K562 (cell line): ENCODE measurements at regions not wholly inside any gene's neighbourhood (a gene's known extent, or its start where the extent isn't known, plus 50 kb on each side); places are given as distances from the start of the nearest gene placed in this dataset.

Source experiments
- ATAC-seq: fragments of 200-7000 bp; cut with Tn5 transposase; 3 replicates; pipeline ENCODE4 v1.9.1; 2020; ENCODE audit warnings: moderate library complexity
- BruUV-seq: library from RNA; stranded (reverse); fragments of 400-500 nt; replicated peaks from 2 replicates; lab custom pipeline; 2021; lab: Mats Ljungman, UMichigan
- CTCF ChIA-PET: fragments of 300-600 bp; formaldehyde crosslinking; extraction: SDS; loops from one replicate; lab custom pipeline; 2021; ENCODE audit warnings: low intra/inter-chr PET ratio; lab: Yijun Ruan, JAX
- POLR2A ChIA-PET: fragments of 300-600, 350-650 bp; sonication (Branson Sonifier 250); formaldehyde crosslinking; extraction: SDS; loops from one replicate; lab custom pipeline; 2021; ENCODE audit warnings: antibody characterized with exemption, inconsistent platforms; lab: Yijun Ruan, JAX
- DNase-seq, 4 experiments: peaks; one replicate each; pipeline versions ENCODE4 v3.0.0 to v3.0.0-alpha.2; 2011 to 2018; ENCODE audit warnings: low spot score in 3 of 4, mixed read lengths in 3 of 4; ENCODE audit errors: extremely low read depth in 1 of 4
- FAIRE-seq: peaks from 2 replicates; lab custom pipeline; 2011; peaks lifted over from hg19 to GRCh38; lab: Jason Lieb, UNC
- H2AFZ ChIP-seq: 2 replicates; pipeline ENCODE4 v1.6.0; 2011; ENCODE audit warnings: low read depth, low read length, control low read depth, inconsistent platforms
- H3K27ac ChIP-seq: fragments of 200-600 bp; 3 replicates; pipeline ENCODE4 v1.8.0; 2011; ENCODE audit warnings: low read depth, mild to moderate bottlenecking, control low read depth, inconsistent platforms, low read length, moderate library complexity, mixed read lengths; ENCODE audit errors: extremely low read depth
- H3K27me3 ChIP-seq, 2 experiments: fragments of 300-600 bp in 1 of 2; 2 replicates in 1 of 2; 3 replicates in 1 of 2; pipeline versions ENCODE4 v1.6.0 to v1.8.0; 2011; ENCODE audit warnings: inconsistent platforms in 2 of 2, low read length in 2 of 2, mild to moderate bottlenecking in 1 of 2, mixed read lengths in 1 of 2, moderate library complexity in 1 of 2; ENCODE audit not compliant: control insufficient read depth in 2 of 2, insufficient read depth in 2 of 2
- H3K36me3 ChIP-seq: fragments of 300-600 bp; 3 replicates; pipeline ENCODE4 v1.8.0; 2011; ENCODE audit warnings: mild to moderate bottlenecking, low read length, inconsistent platforms; ENCODE audit not compliant: control insufficient read depth, insufficient read depth
- H3K4me1 ChIP-seq, 2 experiments: fragments of 200-600 bp in 1 of 2; replicated peaks in 1 of 2; 2 replicates in 1 of 2; 3 replicates in 1 of 2; pipeline versions ENCODE4 v1.5.1 to v1.8.0; 2011; ENCODE audit warnings: inconsistent platforms in 2 of 2, low read length in 2 of 2, mild to moderate bottlenecking in 1 of 2, mixed read lengths in 1 of 2, moderate library complexity in 1 of 2; ENCODE audit not compliant: control insufficient read depth in 2 of 2, insufficient read depth in 2 of 2
- H3K4me2 ChIP-seq: 2 replicates; pipeline ENCODE4 v1.6.1; 2011; ENCODE audit warnings: low read length, control low read depth, inconsistent platforms, mixed read lengths; ENCODE audit not compliant: insufficient read depth
- H3K4me3 ChIP-seq: fragments of 200-600 bp; sonication (generic), shearing (Covaris generic); 2 replicates; pipeline ENCODE4 v1.5.1; 2016; ENCODE audit warnings: control low read depth, inconsistent platforms
- H3K79me2 ChIP-seq: fragments of 200-600 bp; 3 replicates; pipeline ENCODE4 v1.8.0; 2011; ENCODE audit warnings: low read length, inconsistent platforms; ENCODE audit not compliant: control insufficient read depth, insufficient read depth
- H3K9ac ChIP-seq, 2 experiments: 2 replicates each; pipeline versions ENCODE4 v1.6.0 to v1.6.1; 2011; ENCODE audit warnings: low read depth in 2 of 2, low read length in 2 of 2, control low read depth in 1 of 2, inconsistent platforms in 1 of 2, mild to moderate bottlenecking in 1 of 2, mixed read lengths in 1 of 2; ENCODE audit not compliant: insufficient read depth in 1 of 2
- H3K9me1 ChIP-seq: one replicate; pipeline ENCODE4 v1.6.0; 2011; ENCODE audit warnings: inconsistent platforms, mild to moderate bottlenecking, low read length, moderate library complexity; ENCODE audit not compliant: control insufficient read depth, insufficient read depth
- H3K9me3 ChIP-seq: replicated peaks from 2 replicates; pipeline ENCODE4 v1.5.1; 2011; ENCODE audit warnings: low read depth, low read length, inconsistent platforms; ENCODE audit not compliant: control insufficient read depth, insufficient read depth
- H4K20me1 ChIP-seq: replicated peaks from 2 replicates; pipeline ENCODE4 v1.6.1; 2011; ENCODE audit warnings: low read length, inconsistent platforms, mixed read lengths; ENCODE audit not compliant: control insufficient read depth, insufficient read depth
- FOXJ2 ChIP-seq: fragments of 200-800 bp; sonication (Bioruptor generic); IDR thresholded peaks from 2 replicates; pipeline ENCODE4 v1.6.1; 2016; ENCODE audit warnings: missing genetic modification characterization, missing compliant biosample characterization
- HNRNPK ChIP-seq: fragments of 200-400 bp; formaldehyde crosslinking; IDR thresholded peaks from one replicate; pipeline ENCODE4 v1.6.1; 2018; ENCODE audit warnings: mild to moderate bottlenecking, low read depth, low read length; ENCODE audit not compliant: poor library complexity, severe bottlenecking
- PTRF ChIP-seq: fragments of 450-650 bp; IDR thresholded peaks from 2 replicates; pipeline ENCODE4 v1.6.1; 2016; ENCODE audit warnings: mild to moderate bottlenecking, missing genetic modification characterization, missing compliant biosample characterization
- RAD21 ChIP-seq, 2 experiments: fragments of 250-450 bp in 1 of 2; fragments of 450-650 bp in 1 of 2; sonication (Bioruptor Pico) in 1 of 2; formaldehyde crosslinking in 1 of 2; IDR thresholded peaks in 1 of 2; conservative IDR thresholded peaks in 1 of 2; 2 replicates each; pipeline versions ENCODE4 v1.4.0 to v1.8.0; 2020 to 2022; ENCODE audit warnings: mild to moderate bottlenecking in 2 of 2, moderate library complexity in 1 of 2
- TEAD4 ChIP-seq, 2 experiments: sonication (generic) in 1 of 2; formaldehyde crosslinking in 1 of 2; IDR thresholded peaks; 2 replicates each; pipeline versions ENCODE4 v1.6.1 to v1.8.0; 2012 to 2022; ENCODE audit warnings: borderline replicate concordance in 1 of 2, inconsistent platforms in 1 of 2, low read length in 1 of 2, mild to moderate bottlenecking in 1 of 2, missing genetic modification reagents in 1 of 2
- WGBS: fragments of 100-300 bp; shearing (Covaris generic); methylation state at CpG from one replicate; pipeline ENCODE4 v1.1.6; 2016; ENCODE audit warnings: low coverage, mixed read lengths; ENCODE audit not compliant: insufficient coverage; ENCODE audit errors: missing lambda C conversion rate; 5-methylcytosine and 5-hydroxymethylcytosine counted together
- in situ Hi-C: fragments of 300-500 bp; cut with MboI; formaldehyde crosslinking; loops from 4 replicates; pipeline ENCODE4 v1.15.0; 2018; ENCODE audit warnings: inconsistent platforms, mixed read lengths
- intact Hi-C: fragments of 100-400 bp; cut with micrococcal nuclease; formaldehyde crosslinking; loops from 2 replicates; pipeline ENCODE4 v1.14.2; 2022

DNA sequence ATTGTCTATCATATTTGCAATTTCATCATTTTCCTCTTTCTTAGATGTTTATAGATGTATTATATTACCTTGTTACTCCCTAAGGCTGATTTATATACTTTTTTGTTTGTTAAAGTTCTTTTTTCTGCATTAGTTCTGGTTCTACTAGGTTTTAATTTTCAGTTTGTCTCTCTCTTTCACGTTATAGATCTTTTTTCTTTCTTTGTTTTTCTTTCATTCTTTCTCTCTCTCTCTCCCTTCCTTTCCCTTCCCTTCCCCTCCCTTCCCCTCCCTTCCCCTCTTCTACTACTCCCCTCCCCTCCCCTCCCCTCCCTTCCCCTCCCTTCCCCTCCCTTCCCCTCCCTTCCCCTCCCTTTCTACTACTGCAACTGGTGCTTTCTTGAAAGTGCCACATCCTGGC, 345.3 kb downstream of the CENPW start:
- WGBS = no CpG with 5 or more reads among the region's 1 CpG
- in situ Hi-C loops (no loop called here), intact Hi-C loops (no loop called here)
- Histone ChIP-seq H3K36me3 (no peaks in the 10 kb centered on the region), H3K9me1 (no peaks in the 10 kb centered on the region), H3K4me2 (no peak overlapping the region), H3K4me1 (no peaks in the 10 kb centered on the region), H3K27ac (no peak overlapping the region), H3K9ac (no peak overlapping the region), H3K9me3 (no peaks in the 10 kb centered on the region)
- no TSS peak for BruUV-seq
- FAIRE-seq (no peak), DNase-seq (no peak)
- POLR2A ChIA-PET = no interaction called here
- TF ChIP-seq HNRNPK = peak; percentile 60
- TF ChIP-seq PTRF (tag) = no peak
- no peak for TF ChIP-seq TEAD4 (IDR thresholded peaks at IDR 0.05; ENCODE audit: low read length)
- TF ChIP-seq TEAD4 (CRISPR knock-in tag; IDR thresholded peaks at IDR 0.05; ENCODE audit: borderline replicate concordance) = no peak
- no peak for TF ChIP-seq FOXJ2
- TF ChIP-seq RAD21 (CRISPR knock-in tag; conservative IDR thresholded peaks at IDR 0.05 in 1 of 2, IDR thresholded peaks at IDR 0.05 in 1 of 2) = no peak
- TF ChIP-seq, all 486 proteins: peak for 1
- no peak overlapping the region for H3K4me3 ChIP-seq
- no peaks in the 10 kb centered on the region for H4K20me1 ChIP-seq
- H2AFZ ChIP-seq = no peak overlapping the region
- no peak for ATAC-seq
- H3K79me2 ChIP-seq = no peaks in the 10 kb centered on the region
- CTCF ChIA-PET = no interaction called here
- no peaks in the 10 kb centered on the region for H3K27me3 ChIP-seq
